Loucy (cell line): ENCODE measurements at regions not wholly inside any gene's neighbourhood (a gene's known extent, or its start where the extent isn't known, plus 50 kb on each side); places are given as distances from the start of the nearest gene placed in this dataset.

Experiments used
- H2AFZ ChIP-seq: fragments of 200-600 bp; sonication (generic); 2 replicates; pipeline ENCODE4 v1.6.0; 2016; ENCODE audit warnings: antibody characterized with exemption, mild to moderate bottlenecking, low read length, moderate library complexity
- H3F3A ChIP-seq: fragments of 200-600 bp; 2 replicates; pipeline ENCODE4 v1.6.0; 2016; ENCODE audit warnings: antibody characterized with exemption, low read depth, mild to moderate bottlenecking
- H3K27me3 ChIP-seq: fragments of 200-600 bp; sonication (generic); 2 replicates; pipeline ENCODE4 v1.6.1; 2014; ENCODE audit warnings: low read length, mild to moderate bottlenecking; ENCODE audit not compliant: insufficient read depth, poor library complexity, severe bottlenecking
- H3K36me3 ChIP-seq: fragments of 200-600 bp; sonication (generic); 2 replicates; pipeline ENCODE4 v1.6.1; 2016; ENCODE audit warnings: low read length; ENCODE audit not compliant: insufficient read depth
- H3K4me1 ChIP-seq: fragments of 200-600 bp; sonication (generic); 2 replicates; pipeline ENCODE4 v1.5.1; 2014; ENCODE audit warnings: low read length, mild to moderate bottlenecking; ENCODE audit not compliant: insufficient read depth, poor library complexity, severe bottlenecking
- H3K4me2 ChIP-seq: fragments of 200-600 bp; sonication (generic); 2 replicates; pipeline ENCODE4 v1.6.0; 2014; ENCODE audit warnings: antibody characterized with exemption, low read length, low read depth, mild to moderate bottlenecking; ENCODE audit not compliant: poor library complexity, severe bottlenecking
- H3K4me3 ChIP-seq: fragments of 200-600 bp; sonication (generic); 2 replicates; pipeline ENCODE4 v1.5.1; 2014; ENCODE audit warnings: low read length, mild to moderate bottlenecking, mixed read lengths; ENCODE audit not compliant: poor library complexity, severe bottlenecking
- H3K79me2 ChIP-seq: fragments of 200-600 bp; sonication (generic); 2 replicates; pipeline ENCODE4 v1.6.1; 2014; ENCODE audit warnings: low read length; ENCODE audit not compliant: insufficient read depth
- H3K9ac ChIP-seq: fragments of 200-600 bp; sonication (generic); 2 replicates; pipeline ENCODE4 v1.6.0; 2014; ENCODE audit warnings: mild to moderate bottlenecking, low read depth, low read length, moderate library complexity; ENCODE audit not compliant: poor library complexity, severe bottlenecking
- H3K9me2 ChIP-seq: fragments of 200-600 bp; sonication (generic); replicated peaks from 2 replicates; pipeline ENCODE4 v1.6.1; 2016; ENCODE audit warnings: low read depth, low read length, mixed read lengths
- H3K9me3 ChIP-seq: fragments of 200-600 bp; sonication (generic); 2 replicates; pipeline ENCODE4 v1.6.1; 2014; ENCODE audit warnings: mild to moderate bottlenecking, antibody characterized with exemption, low read length, low read depth; ENCODE audit not compliant: insufficient read depth
- H4K20me1 ChIP-seq: fragments of 200-600 bp; sonication (generic); 2 replicates; pipeline ENCODE4 v1.6.0; 2014; ENCODE audit warnings: antibody characterized with exemption, low read length, mild to moderate bottlenecking; ENCODE audit not compliant: insufficient read depth, poor library complexity, severe bottlenecking
- EZH2phosphoT487 ChIP-seq: fragments of 200-600 bp; IDR thresholded peaks from 2 replicates; pipeline ENCODE4 v1.6.1; 2018; ENCODE audit warnings: antibody characterized with exemption, mild to moderate bottlenecking, moderate library complexity, borderline replicate concordance
- TF ChIP-seq, protein P1 (sequence below): fragments of 200-600 bp; sonication (generic); conservative IDR thresholded peaks from 2 replicates; pipeline ENCODE4 v1.5.1; 2014; ENCODE audit warnings: mild to moderate bottlenecking, antibody characterized with exemption, low read length

DNA sequence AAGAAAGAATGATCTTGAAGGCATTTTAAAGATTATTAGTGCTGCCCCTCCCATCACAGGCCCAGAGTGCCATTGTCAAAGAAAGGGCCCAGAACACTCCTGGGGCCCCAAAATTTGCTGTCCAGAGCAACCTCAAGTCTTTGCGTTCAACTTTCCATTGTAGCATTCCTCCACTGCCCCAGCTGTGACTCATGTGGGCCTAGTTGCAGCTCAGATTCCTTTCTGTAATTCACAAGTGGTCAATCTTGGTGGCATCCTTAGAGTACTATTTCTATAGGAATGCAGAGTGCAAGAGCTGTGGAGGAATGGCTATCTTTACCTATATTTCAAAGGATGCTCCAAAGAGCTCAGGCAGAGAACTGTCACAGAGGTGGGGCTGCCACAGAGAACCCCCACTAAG is 1500.8 kb upstream of the IGFBP7 start:
- no peaks in the 10 kb centered on the region for H3K4me1 ChIP-seq
- H4K20me1 ChIP-seq, result no peaks in the 10 kb centered on the region
- no peaks in the 10 kb centered on the region for H3K9me2 ChIP-seq
- H3K9me3 ChIP-seq, result no peaks in the 10 kb centered on the region
- no peaks in the 10 kb centered on the region for H3F3A ChIP-seq
- TF ChIP-seq, protein P1, sequence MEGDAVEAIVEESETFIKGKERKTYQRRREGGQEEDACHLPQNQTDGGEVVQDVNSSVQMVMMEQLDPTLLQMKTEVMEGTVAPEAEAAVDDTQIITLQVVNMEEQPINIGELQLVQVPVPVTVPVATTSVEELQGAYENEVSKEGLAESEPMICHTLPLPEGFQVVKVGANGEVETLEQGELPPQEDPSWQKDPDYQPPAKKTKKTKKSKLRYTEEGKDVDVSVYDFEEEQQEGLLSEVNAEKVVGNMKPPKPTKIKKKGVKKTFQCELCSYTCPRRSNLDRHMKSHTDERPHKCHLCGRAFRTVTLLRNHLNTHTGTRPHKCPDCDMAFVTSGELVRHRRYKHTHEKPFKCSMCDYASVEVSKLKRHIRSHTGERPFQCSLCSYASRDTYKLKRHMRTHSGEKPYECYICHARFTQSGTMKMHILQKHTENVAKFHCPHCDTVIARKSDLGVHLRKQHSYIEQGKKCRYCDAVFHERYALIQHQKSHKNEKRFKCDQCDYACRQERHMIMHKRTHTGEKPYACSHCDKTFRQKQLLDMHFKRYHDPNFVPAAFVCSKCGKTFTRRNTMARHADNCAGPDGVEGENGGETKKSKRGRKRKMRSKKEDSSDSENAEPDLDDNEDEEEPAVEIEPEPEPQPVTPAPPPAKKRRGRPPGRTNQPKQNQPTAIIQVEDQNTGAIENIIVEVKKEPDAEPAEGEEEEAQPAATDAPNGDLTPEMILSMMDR, result no peak
- TF ChIP-seq EZH2phosphoT487, result no peak
- H3K79me2 ChIP-seq, result no peaks in the 10 kb centered on the region
- no peaks in the 10 kb centered on the region for H3K27me3 ChIP-seq
- H3K36me3 ChIP-seq, result no peaks in the 10 kb centered on the region
- no peak overlapping the region for H3K4me3 ChIP-seq
- H3K4me2 ChIP-seq, result no peak overlapping the region
- H2AFZ ChIP-seq, result no peak overlapping the region
- H3K9ac ChIP-seq, result no peak overlapping the region

DNA sequence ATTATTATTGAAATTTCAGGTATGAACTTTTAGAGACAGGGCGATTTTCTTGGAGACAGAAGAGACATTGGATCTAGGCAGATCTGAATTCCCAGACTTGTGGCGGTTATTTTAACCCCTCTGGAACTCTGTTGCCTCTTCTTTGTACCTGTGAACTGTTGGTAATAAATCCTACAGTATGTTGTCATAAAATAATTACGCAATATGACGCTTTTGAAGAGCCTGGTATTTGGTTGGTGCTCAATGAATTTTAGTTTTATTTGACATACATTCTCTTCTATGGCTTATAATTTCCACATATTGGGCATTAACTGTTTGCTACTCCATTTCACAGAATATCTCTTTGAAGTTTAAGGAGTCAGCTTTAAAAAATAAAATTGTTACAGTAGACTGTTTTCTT is 1496.1 kb upstream of the IGFBP7 start:
- Histone ChIP-seq H3K4me3 (no peak overlapping the region), H3K27me3 (no peaks in the 10 kb centered on the region), H3F3A (no peaks in the 10 kb centered on the region), H3K9me2 (no peaks in the 10 kb centered on the region), H3K4me2 (no peak overlapping the region), H4K20me1 (no peaks in the 10 kb centered on the region), H3K79me2 (no peaks in the 10 kb centered on the region), H2AFZ (no peak overlapping the region), H3K36me3 (no peaks in the 10 kb centered on the region), H3K9ac (no peak overlapping the region), H3K9me3 (no peaks in the 10 kb centered on the region), H3K4me1 (no peaks in the 10 kb centered on the region)
- TF ChIP-seq EZH2phosphoT487, result no peak
- TF ChIP-seq, protein P1, result no peak

DNA sequence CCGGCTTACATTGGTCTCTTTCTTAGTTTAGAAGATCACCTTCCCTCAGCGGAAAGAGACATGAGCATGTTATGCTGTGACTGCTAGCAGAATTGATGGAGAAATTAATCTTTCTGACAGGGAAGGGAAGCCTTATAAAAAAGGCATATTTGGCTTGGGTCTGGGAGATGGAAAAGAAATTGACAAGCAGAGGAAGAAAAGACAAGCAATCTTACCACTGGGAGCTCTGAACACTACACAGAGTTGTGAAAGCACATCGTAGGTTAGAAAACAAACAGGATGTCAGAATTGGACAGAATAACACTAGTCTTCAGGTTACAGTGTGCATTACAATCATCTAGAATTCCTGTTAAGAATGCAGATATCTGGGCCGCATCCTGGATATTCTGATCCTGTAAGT is 1493.8 kb upstream of the IGFBP7 start:
- Histone ChIP-seq H3K4me2 (no peak overlapping the region), H3K9me2 (no peaks in the 10 kb centered on the region), H4K20me1 (no peaks in the 10 kb centered on the region), H3K36me3 (no peaks in the 10 kb centered on the region), H3K9ac (no peak overlapping the region), H2AFZ (no peak overlapping the region), H3K4me1 (no peaks in the 10 kb centered on the region), H3K9me3 (no peaks in the 10 kb centered on the region), H3F3A (no peaks in the 10 kb centered on the region), H3K27me3 (no peaks in the 10 kb centered on the region), H3K79me2 (no peaks in the 10 kb centered on the region), H3K4me3 (no peak overlapping the region)
- no peak for TF ChIP-seq EZH2phosphoT487
- TF ChIP-seq, protein P1, result no peak
